B cell (primary cell): ENCODE measurements at regions not wholly inside any gene's neighbourhood (a gene's known extent, or its start where the extent isn't known, plus 50 kb on each side); places are given as distances from the start of the nearest gene placed in this dataset.

ENCODE experiments used
- ATAC-seq: fragments of 200-7000 bp; cut with Tn5 transposase; one replicate; pipeline ENCODE4 v1.10.0; 2021; ENCODE audit warnings: low read depth, mild to moderate bottlenecking, moderate number of reproducible peaks, moderate library complexity
- CTCF ChIA-PET: fragments of 350-600 bp; sonication (Branson Sonifier 250); formaldehyde crosslinking; loops from one replicate; lab custom pipeline; 2021; ENCODE audit warnings: antibody characterized with exemption, inconsistent platforms; lab: Charles Lee
- POLR2A ChIA-PET: fragments of 350-600 bp; sonication (Branson Sonifier 250); formaldehyde crosslinking; loops from one replicate; lab custom pipeline; 2021; ENCODE audit warnings: antibody characterized with exemption; lab: Charles Lee
- DNase-seq: peaks from one replicate; pipeline ENCODE4 v3.0.0; 2013
- H2AFZ ChIP-seq: 2 replicates; pipeline ENCODE4 v1.6.1; 2012; ENCODE audit warnings: mild to moderate bottlenecking, low read depth, low read length; ENCODE audit not compliant: insufficient read depth, poor library complexity, severe bottlenecking
- H3K27ac ChIP-seq, 2 donors: 1 replicate in 1 of 2; 2 replicates in 1 of 2; pipeline ENCODE4 v1.5.1; 2012 to 2013; ENCODE audit warnings: low read length in 2 of 2, mild to moderate bottlenecking in 2 of 2, moderate library complexity in 1 of 2
- H3K27me3 ChIP-seq, 4 experiments: fragments of 200-600 bp in 1 of 4; sonication (generic) in 1 of 4; replicated peaks in 1 of 4; 1 replicate in 2 of 4; 2 replicates in 2 of 4; pipeline versions ENCODE4 v1.6.1 to v1.7.0; 2013 to 2016; ENCODE audit warnings: low read length in 3 of 4, mild to moderate bottlenecking in 2 of 4, mixed read lengths in 1 of 4, moderate library complexity in 1 of 4; ENCODE audit not compliant: insufficient read depth in 4 of 4, control insufficient read depth in 3 of 4; ENCODE audit errors: control extremely low read depth in 1 of 4
- H3K36me3 ChIP-seq, 2 experiments: replicated peaks in 1 of 2; 1 replicate in 1 of 2; 2 replicates in 1 of 2; pipeline versions ENCODE4 v1.6.1 to v1.7.1; 2013; ENCODE audit warnings: low read length in 1 of 2; ENCODE audit not compliant: insufficient read depth in 2 of 2, control insufficient read depth in 1 of 2; ENCODE audit errors: control extremely low read depth in 1 of 2, extremely low read depth in 1 of 2
- H3K4me1 ChIP-seq, 2 donors: fragments of 200-600 bp in 1 of 2; sonication (generic) in 1 of 2; 1 replicate in 1 of 2; 2 replicates in 1 of 2; pipeline versions ENCODE4 v1.5.1 to v1.6.1; 2013 to 2017; ENCODE audit warnings: low read length in 2 of 2; ENCODE audit not compliant: control insufficient read depth in 2 of 2, insufficient read depth in 2 of 2
- H3K4me2 ChIP-seq: replicated peaks from 2 replicates; pipeline ENCODE3; 2012; ENCODE audit warnings: mild to moderate bottlenecking, low read depth, low read length; ENCODE audit not compliant: poor library complexity, severe bottlenecking
- H3K4me3 ChIP-seq, 5 experiments: fragments of 200-600 bp in 1 of 5; sonication (generic) in 1 of 5; 1 replicate in 3 of 5; 2 replicates in 2 of 5; pipeline versions ENCODE4 v1.5.1 to v1.7.0; 2011 to 2016; ENCODE audit warnings: low read length in 4 of 5, mild to moderate bottlenecking in 4 of 5, low read depth in 2 of 5, control low read depth in 1 of 5, moderate library complexity in 1 of 5; ENCODE audit not compliant: insufficient read depth in 1 of 5; ENCODE audit errors: control extremely low read depth in 1 of 5, extremely low read depth in 1 of 5
- H3K79me2 ChIP-seq: fragments of 200-600 bp; sonication (generic); one replicate; pipeline ENCODE4 v1.6.0; 2016; ENCODE audit warnings: low read length; ENCODE audit not compliant: control insufficient read depth, insufficient read depth
- H3K9ac ChIP-seq: fragments of 200-600 bp; sonication (generic); 2 replicates; pipeline ENCODE4 v1.6.1; 2017; ENCODE audit warnings: mild to moderate bottlenecking, low read length, moderate library complexity
- H3K9me3 ChIP-seq, 3 donors: one replicate each; pipeline versions ENCODE4 v1.6.1 to v1.7.1; 2013; ENCODE audit warnings: low read length in 2 of 3; ENCODE audit not compliant: control insufficient read depth in 2 of 3, insufficient read depth in 1 of 3; ENCODE audit errors: control extremely low read depth in 1 of 3
- H4K20me1 ChIP-seq: 2 replicates; pipeline ENCODE4 v1.6.0; 2012; ENCODE audit warnings: mild to moderate bottlenecking, low read length; ENCODE audit not compliant: insufficient read depth, control insufficient read depth, poor library complexity, severe bottlenecking
- H3K27ac Mint-ChIP-seq: one replicate; pipeline ENCODE4 v1.8.0; 2021; ENCODE audit warnings: mixed read lengths
- H3K27me3 Mint-ChIP-seq: one replicate; pipeline ENCODE4 v1.8.0; 2021; ENCODE audit warnings: mixed read lengths
- H3K4me1 Mint-ChIP-seq: one replicate; pipeline ENCODE4 v1.8.0; 2021; ENCODE audit warnings: mixed read lengths
- H3K4me3 Mint-ChIP-seq: one replicate; pipeline ENCODE4 v1.8.0; 2021; ENCODE audit warnings: mixed read lengths
- H3K9me3 Mint-ChIP-seq: one replicate; pipeline ENCODE4 v1.8.0; 2022; ENCODE audit warnings: mixed read lengths; ENCODE audit not compliant: insufficient read depth
- CTCF ChIP-seq: fragments of 200-600 bp; IDR thresholded peaks from one replicate; pipeline ENCODE4 v1.8.0; 2022; ENCODE audit warnings: antibody characterized with exemption, mild to moderate bottlenecking
- EZH2 ChIP-seq: IDR thresholded peaks from 2 replicates; pipeline ENCODE4 v1.6.1; 2012; ENCODE audit warnings: borderline replicate concordance, low read depth, mild to moderate bottlenecking, moderate library complexity, low read length; ENCODE audit not compliant: insufficient read depth, poor library complexity, severe bottlenecking
- WGBS: methylation state at CpG from one replicate; pipeline ENCODE4 v1.1.5; 2013; ENCODE audit warnings: missing lambda C conversion rate; ENCODE audit not compliant: insufficient coverage; 5-methylcytosine and 5-hydroxymethylcytosine counted together
- intact Hi-C: fragments of 100-400 bp; cut with micrococcal nuclease; formaldehyde crosslinking; loops from one replicate; pipeline ENCODE4 v1.10.0; 2022

GRCh38 chr9:29981013-29981412 lies 2403.4 kb upstream of the ACO1 start:
- H2AFZ ChIP-seq, result no peak overlapping the region
- ATAC-seq, result no peak
- no peak for TF ChIP-seq EZH2
- no peak for TF ChIP-seq CTCF
- H3K4me3 ChIP-seq, result no peak overlapping the region
- DNase-seq, result no peak
- no peaks in the 10 kb centered on the region for H3K27me3 ChIP-seq
- H3K36me3 ChIP-seq, result no peaks in the 10 kb centered on the region
- no peaks in the 10 kb centered on the region for H3K4me1 ChIP-seq
- ChIA-PET CTCF (no interaction called here), POLR2A (no interaction called here)
- H4K20me1 ChIP-seq, result no peaks in the 10 kb centered on the region
- Mint-ChIP-seq H3K4me1 (no peaks in the 10 kb centered on the region), H3K9me3 (no peaks in the 10 kb centered on the region), H3K27me3 (no peaks in the 10 kb centered on the region), H3K4me3 (no peak overlapping the region), H3K27ac (no peak overlapping the region)
- no peaks in the 10 kb centered on the region for H3K9me3 ChIP-seq
- H3K27ac ChIP-seq, result no peak overlapping the region
- H3K9ac ChIP-seq, result no peak overlapping the region
- no peak overlapping the region for H3K4me2 ChIP-seq
- intact Hi-C loops, result no loop called here
- no peaks in the 10 kb centered on the region for H3K79me2 ChIP-seq
- 61% methylated on average over 3 of the region's 4 CpGs for WGBS

GRCh38 chr9:29999645-30000044 lies 2384.8 kb upstream of the ACO1 start:
- H3K4me3 Mint-ChIP-seq, result no peak overlapping the region
- ATAC-seq (no peak), DNase-seq (no peak)
- H3K9ac ChIP-seq, result no peak overlapping the region
- ChIA-PET CTCF (no interaction called here), POLR2A (no interaction called here)
- H3K27ac Mint-ChIP-seq, result no peak overlapping the region
- intact Hi-C loops, result no loop called here
- no peaks in the 10 kb centered on the region for H4K20me1 ChIP-seq
- H3K4me3 ChIP-seq, result no peak overlapping the region
- no peak overlapping the region for H2AFZ ChIP-seq
- H3K4me1 Mint-ChIP-seq, result no peaks in the 10 kb centered on the region
- H3K27me3 Mint-ChIP-seq, result no peaks in the 10 kb centered on the region
- peaks cover 5% of the 10 kb centered on the region for H3K9me3 Mint-ChIP-seq
- H3K4me2 ChIP-seq, result no peak overlapping the region
- H3K9me3 ChIP-seq, result peaks cover 0 to 4% (median 0%) of the 10 kb centered on the region in 3 donors
- TF ChIP-seq CTCF (no peak), EZH2 (no peak)
- no peaks in the 10 kb centered on the region for H3K4me1 ChIP-seq
- no peak overlapping the region for H3K27ac ChIP-seq
- no peaks in the 10 kb centered on the region for H3K36me3 ChIP-seq
- H3K79me2 ChIP-seq, result no peaks in the 10 kb centered on the region
- H3K27me3 ChIP-seq, result no peaks in the 10 kb centered on the region
